Parathyroid adenoma (tissue), 2 donors: ENCODE measurements at regions not wholly inside any gene's neighbourhood (a gene's known extent, or its start where the extent isn't known, plus 50 kb on each side); places are given as distances from the start of the nearest gene placed in this dataset.
"Not testable (repeated sequence)": the region's sequence is repeated elsewhere in the genome, so short reads cannot be mapped to it uniquely, and the experiment has no call there.

ENCODE experiments used
- H2AFZ ChIP-seq: fragments of 300-600 bp; sonication (generic); one replicate; pipeline ENCODE4 v1.7.0; 2017; ENCODE audit warnings: antibody characterized with exemption, mild to moderate bottlenecking
- H3K27ac ChIP-seq: fragments of 300-600 bp; sonication (generic); one replicate; pipeline ENCODE4 v1.7.0; 2017
- H3K27me3 ChIP-seq: fragments of 300-600 bp; sonication (generic); one replicate; pipeline ENCODE4 v1.7.0; 2017; ENCODE audit warnings: low read length; ENCODE audit not compliant: control insufficient read depth, insufficient read depth
- H3K36me3 ChIP-seq: fragments of 300-600 bp; sonication (generic); one replicate; pipeline ENCODE4 v1.7.0; 2017; ENCODE audit warnings: low read length; ENCODE audit not compliant: control insufficient read depth, insufficient read depth
- H3K4me1 ChIP-seq: fragments of 300-600 bp; sonication (generic); one replicate; pipeline ENCODE4 v1.7.0; 2017; ENCODE audit warnings: control low read depth
- H3K4me2 ChIP-seq: fragments of 300-600 bp; sonication (generic); one replicate; pipeline ENCODE4 v1.7.0; 2017; ENCODE audit warnings: low read length
- H3K4me3 ChIP-seq: fragments of 300-600 bp; sonication (generic); one replicate; pipeline ENCODE4 v1.7.0; 2017; ENCODE audit warnings: low read depth, low read length
- H3K79me2 ChIP-seq: fragments of 300-600 bp; sonication (generic); one replicate; pipeline ENCODE4 v1.7.0; 2017; ENCODE audit warnings: control low read depth
- H3K9ac ChIP-seq: fragments of 300-600 bp; sonication (generic); one replicate; pipeline ENCODE4 v1.7.0; 2017; ENCODE audit warnings: mild to moderate bottlenecking
- H3K9me3 ChIP-seq: fragments of 300-600 bp; sonication (generic); one replicate; pipeline ENCODE4 v1.7.0; 2017; ENCODE audit warnings: low read length; ENCODE audit not compliant: control insufficient read depth
- CTCF ChIP-seq: fragments of 300-600 bp; sonication (generic); IDR thresholded peaks from one replicate; pipeline ENCODE4 v1.7.0; 2017; ENCODE audit warnings: antibody characterized with exemption, mild to moderate bottlenecking
- donor health status: primary hyperparathyroidism.

GRCh38 chr6:153334121-153334520, 203.0 kb upstream of the RGS17 start:
- no peaks in the 10 kb centered on the region for H3K9me3 ChIP-seq
- H3K36me3 ChIP-seq = no peaks in the 10 kb centered on the region
- no peak overlapping the region for H3K4me2 ChIP-seq
- no peaks in the 10 kb centered on the region for H3K4me1 ChIP-seq
- no peak for TF ChIP-seq CTCF
- no peak overlapping the region for H3K4me3 ChIP-seq
- no peaks in the 10 kb centered on the region for H3K27me3 ChIP-seq
- no peak overlapping the region for H3K9ac ChIP-seq
- no peak overlapping the region for H2AFZ ChIP-seq
- no peak overlapping the region for H3K27ac ChIP-seq
- H3K79me2 ChIP-seq = no peaks in the 10 kb centered on the region

- not testable (repeated sequence) for H3K9ac ChIP-seq, H2AFZ ChIP-seq
Observed at GRCh38 chr6:153331221-153331620, 200.1 kb upstream of the RGS17 start.

GRCh38 chr6:153328194-153328593, 197.1 kb upstream of the RGS17 start:
- H3K79me2 ChIP-seq = no peaks in the 10 kb centered on the region

More at GRCh38 chr6:153331221-153331620, 200.1 kb upstream of the RGS17 start:
- H3K36me3 ChIP-seq, H3K4me3 ChIP-seq, H3K4me2 ChIP-seq, H3K9me3 ChIP-seq, H3K4me1 ChIP-seq, H3K27me3 ChIP-seq, H3K27ac ChIP-seq, H3K79me2 ChIP-seq: not testable (repeated sequence)

GRCh38 chr6:153325661-153326060, 194.6 kb upstream of the RGS17 start:
- Histone ChIP-seq H3K9ac (no peak overlapping the region), H3K27ac (no peak overlapping the region), H2AFZ (no peak overlapping the region), H3K36me3 (no peaks in the 10 kb centered on the region), H3K79me2 (no peaks in the 10 kb centered on the region), H3K27me3 (no peaks in the 10 kb centered on the region), H3K4me2 (no peak overlapping the region), H3K9me3 (no peaks in the 10 kb centered on the region), H3K4me1 (no peaks in the 10 kb centered on the region), H3K4me3 (no peak overlapping the region)
- no peak for TF ChIP-seq CTCF

More at GRCh38 chr6:153328194-153328593, 197.1 kb upstream of the RGS17 start:
- TF ChIP-seq CTCF = no peak
- no peak overlapping the region for H3K9ac ChIP-seq
- no peaks in the 10 kb centered on the region for H3K27me3 ChIP-seq
- no peak overlapping the region for H3K27ac ChIP-seq
- no peaks in the 10 kb centered on the region for H3K9me3 ChIP-seq
- no peaks in the 10 kb centered on the region for H3K36me3 ChIP-seq
- H3K4me1 ChIP-seq = no peaks in the 10 kb centered on the region
- H3K4me3 ChIP-seq = no peak overlapping the region
- H3K4me2 ChIP-seq = no peak overlapping the region
- H2AFZ ChIP-seq = no peak overlapping the region

- no peak overlapping the region for H2AFZ ChIP-seq
- H3K27ac ChIP-seq = no peak overlapping the region
- H3K9me3 ChIP-seq = no peaks in the 10 kb centered on the region
- H3K4me1 ChIP-seq = peaks cover 3% of the 10 kb centered on the region
- no peak overlapping the region for H3K4me2 ChIP-seq
- TF ChIP-seq CTCF = peak; percentile 67
- no peak overlapping the region for H3K4me3 ChIP-seq
- H3K9ac ChIP-seq = no peak overlapping the region
- H3K36me3 ChIP-seq = no peaks in the 10 kb centered on the region
- H3K27me3 ChIP-seq = no peaks in the 10 kb centered on the region
- no peaks in the 10 kb centered on the region for H3K79me2 ChIP-seq
Observed at GRCh38 chr6:153312634-153313033, 181.6 kb upstream of the RGS17 start.
